ENCODE measurements at regions not wholly inside any gene's neighbourhood (a gene's known extent, or its start where the extent isn't known, plus 50 kb on each side); places are given as distances from the start of the nearest gene placed in this dataset.

DNA sequence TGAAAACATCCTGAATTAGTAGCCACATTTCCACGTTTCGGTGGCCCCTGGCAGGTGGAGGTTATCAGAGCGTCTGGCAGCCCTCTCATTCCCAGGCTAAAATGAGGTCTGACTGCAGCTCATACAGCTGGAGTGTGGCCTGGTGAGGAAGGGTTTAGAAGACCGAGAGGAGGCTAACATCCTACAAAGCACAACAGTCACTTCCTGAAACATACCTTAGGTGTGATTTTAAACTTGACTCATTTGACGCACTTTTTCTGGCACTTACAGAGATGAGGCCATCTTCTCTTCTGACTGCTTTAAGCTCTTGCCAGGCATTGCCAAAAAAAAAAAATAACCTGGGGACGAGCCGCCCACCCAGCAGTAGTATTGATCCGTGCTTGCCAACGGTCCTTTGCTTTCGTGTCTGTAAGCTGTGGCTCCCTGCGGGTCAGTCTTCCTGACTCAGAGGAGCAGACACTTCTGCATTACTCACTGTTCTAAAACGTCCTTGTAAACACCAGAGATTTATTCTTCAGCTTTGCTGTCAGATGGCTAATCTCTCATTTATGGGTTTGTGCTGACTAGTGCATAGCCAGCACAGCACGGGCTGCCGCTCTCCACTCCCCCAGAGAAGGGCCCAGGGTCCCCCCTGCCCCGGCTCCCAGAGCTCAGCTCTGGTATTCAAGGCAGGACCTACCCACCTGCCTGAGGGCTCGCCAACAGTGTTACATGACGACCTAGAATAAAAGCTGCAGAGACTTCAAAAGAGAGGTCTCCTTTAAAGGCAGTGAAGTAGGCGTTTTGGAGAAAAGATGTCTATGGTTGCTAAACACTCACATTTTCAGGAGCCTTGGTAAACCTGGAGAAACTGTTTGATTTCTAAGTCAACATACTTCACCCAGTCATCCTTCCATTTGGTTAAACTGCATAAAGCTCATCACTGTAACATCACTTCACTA, 78.5 kb upstream of the FRMD1 start:
- H3K27ac ChIP-seq, result no peak overlapping the region
- DNase-seq, result no peak
- no peaks in the 10 kb centered on the region for H3K36me3 ChIP-seq (ENCODE audit: low read depth, missing control alignments)
- intact Hi-C loops (cut with DNase I; ENCODE audit: low total_unique reads), result no loop called here
- H3K4me3 ChIP-seq, result no peak overlapping the region
- no peak for TF ChIP-seq POLR2A (IDR thresholded peaks at IDR 0.05)
- TF ChIP-seq, protein P1, sequence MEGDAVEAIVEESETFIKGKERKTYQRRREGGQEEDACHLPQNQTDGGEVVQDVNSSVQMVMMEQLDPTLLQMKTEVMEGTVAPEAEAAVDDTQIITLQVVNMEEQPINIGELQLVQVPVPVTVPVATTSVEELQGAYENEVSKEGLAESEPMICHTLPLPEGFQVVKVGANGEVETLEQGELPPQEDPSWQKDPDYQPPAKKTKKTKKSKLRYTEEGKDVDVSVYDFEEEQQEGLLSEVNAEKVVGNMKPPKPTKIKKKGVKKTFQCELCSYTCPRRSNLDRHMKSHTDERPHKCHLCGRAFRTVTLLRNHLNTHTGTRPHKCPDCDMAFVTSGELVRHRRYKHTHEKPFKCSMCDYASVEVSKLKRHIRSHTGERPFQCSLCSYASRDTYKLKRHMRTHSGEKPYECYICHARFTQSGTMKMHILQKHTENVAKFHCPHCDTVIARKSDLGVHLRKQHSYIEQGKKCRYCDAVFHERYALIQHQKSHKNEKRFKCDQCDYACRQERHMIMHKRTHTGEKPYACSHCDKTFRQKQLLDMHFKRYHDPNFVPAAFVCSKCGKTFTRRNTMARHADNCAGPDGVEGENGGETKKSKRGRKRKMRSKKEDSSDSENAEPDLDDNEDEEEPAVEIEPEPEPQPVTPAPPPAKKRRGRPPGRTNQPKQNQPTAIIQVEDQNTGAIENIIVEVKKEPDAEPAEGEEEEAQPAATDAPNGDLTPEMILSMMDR (IDR thresholded peaks at IDR 0.05), result no peak
- 42 to 48% methylated on average over 18 of the region's 18 CpGs for WGBS, 2 donors
- H3K4me1 ChIP-seq, result peaks cover 2% of the 10 kb centered on the region
- H3K9me3 ChIP-seq, result no peaks in the 10 kb centered on the region
- no peaks in the 10 kb centered on the region for H3K27me3 ChIP-seq

DNA sequence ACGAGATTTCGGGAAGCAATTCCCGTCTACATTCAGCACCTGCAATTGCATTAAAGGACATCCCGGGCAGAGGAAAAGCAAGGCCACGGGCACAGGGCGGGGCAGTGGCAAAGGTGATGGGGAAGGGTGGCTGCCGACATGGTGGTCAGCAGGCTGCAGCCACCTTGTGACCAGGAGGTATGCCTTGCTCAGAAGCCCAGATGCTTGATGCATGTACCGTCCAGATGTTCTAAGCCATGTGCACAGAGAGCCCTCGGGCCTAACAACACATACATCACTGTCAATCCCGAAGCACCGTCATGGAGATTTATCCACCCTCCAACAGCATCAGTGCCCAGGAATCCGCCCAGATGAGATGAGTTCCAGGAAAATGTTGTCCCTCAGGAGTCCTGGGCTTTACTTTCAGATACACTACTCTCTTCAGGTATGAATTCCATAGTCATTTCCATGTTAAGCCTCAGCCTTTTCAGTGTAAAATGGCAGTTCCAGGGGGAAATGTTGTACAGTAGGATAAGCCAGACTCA, 77.8 kb upstream of the FRMD1 start:
- 82% methylated on average over 12 of the region's 12 CpGs for WGBS, 2 donors
- DNase-seq, result no peak
- H3K4me1 ChIP-seq, result peaks cover 2% of the 10 kb centered on the region
- intact Hi-C loops (cut with DNase I; ENCODE audit: low total_unique reads), result no loop called here
- no peaks in the 10 kb centered on the region for H3K9me3 ChIP-seq
- no peak overlapping the region for H3K27ac ChIP-seq
- H3K36me3 ChIP-seq (ENCODE audit: low read depth, missing control alignments), result no peaks in the 10 kb centered on the region
- no peak overlapping the region for H3K4me3 ChIP-seq
- TF ChIP-seq POLR2A (IDR thresholded peaks at IDR 0.05), result no peak
- TF ChIP-seq, protein P1 (IDR thresholded peaks at IDR 0.05), result no peak
- no peaks in the 10 kb centered on the region for H3K27me3 ChIP-seq

DNA sequence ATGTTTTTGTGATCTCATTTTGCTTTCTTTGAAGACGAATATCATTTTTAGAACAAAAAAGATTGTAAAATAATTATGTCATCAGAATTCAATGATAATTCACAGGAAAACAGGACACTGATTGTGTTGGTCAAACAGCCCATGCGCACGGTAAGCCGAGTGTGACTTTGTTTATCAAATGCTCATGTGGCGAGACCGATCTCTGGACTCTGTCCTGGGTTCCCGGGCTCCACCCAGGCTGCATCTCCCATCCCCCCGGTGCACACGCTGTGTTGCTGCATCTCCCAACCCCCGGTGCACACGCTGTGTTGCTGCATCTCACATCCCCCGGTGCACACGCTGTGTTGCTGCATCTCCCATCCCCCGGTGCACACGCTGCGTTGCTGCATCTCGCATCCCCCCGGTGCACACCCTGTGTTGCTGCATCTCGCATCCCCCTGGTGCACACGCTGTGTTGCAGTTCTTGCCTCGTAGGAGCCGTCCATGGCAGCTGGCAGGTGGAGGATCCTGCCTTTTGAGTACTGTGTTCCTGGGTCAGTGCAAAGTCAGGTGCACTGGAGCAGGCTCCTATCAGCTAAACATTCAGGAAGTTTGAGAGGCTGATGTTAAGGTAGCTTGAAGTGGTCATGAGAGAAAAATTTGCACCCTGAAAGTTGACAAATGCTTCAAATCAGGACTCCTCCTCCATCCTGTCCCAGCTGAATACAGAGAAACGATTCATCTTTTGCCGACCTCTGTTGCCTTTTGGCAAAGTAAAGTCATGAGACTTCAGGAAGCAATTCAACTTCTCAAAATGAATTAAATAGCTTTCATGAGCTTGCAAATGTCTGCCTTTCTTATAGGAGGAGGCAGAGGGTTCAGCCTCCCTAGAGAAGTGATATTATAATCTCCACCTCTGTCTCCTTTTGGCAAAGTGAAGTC, 77.1 kb upstream of the FRMD1 start:
- H3K4me1 ChIP-seq, result peaks cover 2% of the 10 kb centered on the region

DNA sequence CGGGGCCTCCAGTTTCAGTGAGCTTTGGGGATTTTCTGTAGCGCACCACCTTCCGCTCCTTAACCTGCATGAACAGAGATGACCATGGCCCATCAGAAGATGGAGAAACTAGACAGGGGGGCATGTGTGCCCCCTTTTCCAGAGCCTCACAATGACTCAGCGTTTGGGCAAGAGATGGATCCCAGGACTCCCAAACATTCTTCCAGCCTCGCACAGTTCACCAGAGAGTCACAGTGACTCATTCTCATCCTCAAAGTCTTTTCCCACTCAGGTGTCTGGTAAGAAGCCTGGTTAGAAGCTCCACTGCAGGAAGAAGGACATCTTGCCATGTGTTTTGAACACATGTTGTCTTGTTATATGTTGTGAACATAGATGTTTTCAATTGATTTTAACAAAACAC, 76.2 kb upstream of the FRMD1 start:
- H3K4me1 ChIP-seq, result peaks cover 2% of the 10 kb centered on the region
- DNase-seq, result no peak

More for the DNA sequence above, 77.1 kb upstream of the FRMD1 start:
- Histone ChIP-seq H3K4me3 (no peak overlapping the region), H3K27ac (no peak overlapping the region), H3K9me3 (no peaks in the 10 kb centered on the region), H3K36me3 (ENCODE audit: low read depth, missing control alignments) (no peaks in the 10 kb centered on the region), H3K27me3 (no peaks in the 10 kb centered on the region)
- intact Hi-C loops (cut with DNase I; ENCODE audit: low total_unique reads), result no loop called here
- no peak for DNase-seq
- 92 to 94% methylated on average over 19 to 24 of the region's 24 CpGs for WGBS, 2 donors
- no peak for TF ChIP-seq POLR2A (IDR thresholded peaks at IDR 0.05)
- TF ChIP-seq, protein P1 (IDR thresholded peaks at IDR 0.05), result no peak

More for the DNA sequence above, 76.2 kb upstream of the FRMD1 start:
- H3K36me3 ChIP-seq (ENCODE audit: low read depth, missing control alignments), result no peaks in the 10 kb centered on the region
- no peaks in the 10 kb centered on the region for H3K9me3 ChIP-seq
- no peak overlapping the region for H3K4me3 ChIP-seq
- WGBS, 2 donors, result 77 to 88% methylated on average over 5 of the region's 5 CpGs
- intact Hi-C loops (cut with DNase I; ENCODE audit: low total_unique reads), result no loop called here
- H3K27ac ChIP-seq, result no peak overlapping the region
- H3K27me3 ChIP-seq, result no peaks in the 10 kb centered on the region
- TF ChIP-seq, protein P1 (IDR thresholded peaks at IDR 0.05), result no peak
- no peak for TF ChIP-seq POLR2A (IDR thresholded peaks at IDR 0.05)

Measured in testis (tissue), 2 donors.